HG03354 (cell line): ENCODE measurements at regions not wholly inside any gene's neighbourhood (a gene's known extent, or its start where the extent isn't known, plus 50 kb on each side); places are given as distances from the start of the nearest gene placed in this dataset.
"Not testable (repeated sequence)": the region's sequence is repeated elsewhere in the genome, so short reads cannot be mapped to it uniquely, and the experiment has no call there.

Source experiments
- ATAC-seq: cut with Tn5 transposase; IDR thresholded peaks from one replicate; pipeline ENCODE4 v1.9.1; 2021; ENCODE audit warnings: mild to moderate bottlenecking; ENCODE audit not compliant: unreplicated experiment, poor library complexity, severe bottlenecking

- peak; percentile 13 for ATAC-seq
Observed at GRCh38 chr13:22916276-22916675, 264.5 kb upstream of the SGCG start.

- peak; percentile 28 for ATAC-seq
Observed at GRCh38 chr13:22925881-22926747, 254.7 kb upstream of the SGCG start.

GRCh38 chr13:22926748-22927400 lies 253.9 kb upstream of the SGCG start:
- peak; percentile 67 for ATAC-seq

- ATAC-seq: not testable (repeated sequence)
Observed at GRCh38 chr13:22927845-22928244, 252.9 kb upstream of the SGCG start.

- ATAC-seq: no peak
Observed at GRCh38 chr13:22929381-22930126, 251.2 kb upstream of the SGCG start.

GRCh38 chr13:22931576-22931975 lies 249.2 kb upstream of the SGCG start:
- ATAC-seq: no peak

GRCh38 chr13:22932632-22933412 lies 248.0 kb upstream of the SGCG start:
- ATAC-seq: not testable (repeated sequence)

GRCh38 chr13:22933571-22934181 lies 247.1 kb upstream of the SGCG start:
- no peak for ATAC-seq

- no peak for ATAC-seq
Observed at GRCh38 chr13:22934744-22935523, 245.8 kb upstream of the SGCG start.

GRCh38 chr13:22936228-22936627 lies 244.6 kb upstream of the SGCG start:
- no peak for ATAC-seq

- no peak for ATAC-seq
Observed at GRCh38 chr13:22937241-22937640, 243.5 kb upstream of the SGCG start.

GRCh38 chr13:22937953-22938352 lies 242.8 kb upstream of the SGCG start:
- ATAC-seq: no peak

- ATAC-seq: no peak
Observed at GRCh38 chr13:22938576-22938975, 242.2 kb upstream of the SGCG start.

GRCh38 chr13:22939157-22939556 lies 241.6 kb upstream of the SGCG start:
- ATAC-seq: no peak

- ATAC-seq: no peak
Observed at GRCh38 chr13:22940090-22940710, 240.6 kb upstream of the SGCG start.

- no peak for ATAC-seq
Observed at GRCh38 chr13:22940736-22941135, 240.0 kb upstream of the SGCG start.

GRCh38 chr13:22941495-22941894 lies 239.3 kb upstream of the SGCG start:
- not testable (repeated sequence) for ATAC-seq

- ATAC-seq: not testable (repeated sequence)
Observed at GRCh38 chr13:22942831-22943230, 237.9 kb upstream of the SGCG start.
